NB4 (cell line): ENCODE measurements at regions not wholly inside any gene's neighbourhood (a gene's known extent, or its start where the extent isn't known, plus 50 kb on each side); places are given as distances from the start of the nearest gene placed in this dataset.
A peak's percentile ranks its signal among the peaks of the same experiment; 100 is the strongest.

Experiments
- DNase-seq: peaks from one replicate; pipeline ENCODE4 v3.0.0; 2010; ENCODE audit warnings: low read depth
- H3K4me3 ChIP-seq: one replicate; pipeline ENCODE4 v1.5.1; 2011; ENCODE audit warnings: mild to moderate bottlenecking, low read depth, low read length, moderate library complexity
- MYC ChIP-seq: IDR thresholded peaks from 2 replicates; pipeline ENCODE4 v1.6.1; 2011; ENCODE audit warnings: low read depth, low read length
- POLR2A ChIP-seq: IDR thresholded peaks from 2 replicates; pipeline ENCODE4 v1.6.1; 2011; ENCODE audit warnings: mild to moderate bottlenecking; ENCODE audit not compliant: insufficient read length; ENCODE audit errors: extremely low read depth
- TF ChIP-seq, protein P1 (sequence below): IDR thresholded peaks from 2 replicates; pipeline ENCODE4 v1.6.1; 2011; ENCODE audit warnings: low read depth, low read length
- TF ChIP-seq, protein P2 (sequence below): IDR thresholded peaks from one replicate; pipeline ENCODE4 v1.5.1; 2012; ENCODE audit warnings: low read depth, low read length

DNA sequence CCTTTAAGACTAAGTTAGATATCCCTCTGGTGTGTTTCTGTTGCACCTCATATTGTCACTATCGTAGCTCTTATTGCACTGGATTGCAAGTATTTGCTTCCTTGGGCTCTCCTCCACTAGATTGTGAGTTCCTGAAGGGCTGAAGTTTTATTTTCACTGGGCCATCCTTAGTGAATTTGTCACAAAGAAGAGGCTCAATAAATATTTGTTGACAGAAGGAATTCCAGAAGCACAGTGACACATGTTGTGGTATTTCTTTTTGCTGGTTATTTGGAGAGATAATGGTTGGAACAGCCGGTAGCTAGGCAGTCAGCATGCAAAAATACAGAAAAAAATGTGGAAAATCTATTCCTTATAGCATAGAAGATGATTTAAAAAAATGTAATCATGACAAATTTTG, 129.9 kb upstream of the ZRANB2 start:
- DNase-seq, result no peak
- H3K4me3 ChIP-seq, result no peak overlapping the region
- TF ChIP-seq, protein P1, sequence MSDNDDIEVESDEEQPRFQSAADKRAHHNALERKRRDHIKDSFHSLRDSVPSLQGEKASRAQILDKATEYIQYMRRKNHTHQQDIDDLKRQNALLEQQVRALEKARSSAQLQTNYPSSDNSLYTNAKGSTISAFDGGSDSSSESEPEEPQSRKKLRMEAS, result no peak
- TF ChIP-seq MYC (no peak), POLR2A (no peak)
- TF ChIP-seq, protein P2, sequence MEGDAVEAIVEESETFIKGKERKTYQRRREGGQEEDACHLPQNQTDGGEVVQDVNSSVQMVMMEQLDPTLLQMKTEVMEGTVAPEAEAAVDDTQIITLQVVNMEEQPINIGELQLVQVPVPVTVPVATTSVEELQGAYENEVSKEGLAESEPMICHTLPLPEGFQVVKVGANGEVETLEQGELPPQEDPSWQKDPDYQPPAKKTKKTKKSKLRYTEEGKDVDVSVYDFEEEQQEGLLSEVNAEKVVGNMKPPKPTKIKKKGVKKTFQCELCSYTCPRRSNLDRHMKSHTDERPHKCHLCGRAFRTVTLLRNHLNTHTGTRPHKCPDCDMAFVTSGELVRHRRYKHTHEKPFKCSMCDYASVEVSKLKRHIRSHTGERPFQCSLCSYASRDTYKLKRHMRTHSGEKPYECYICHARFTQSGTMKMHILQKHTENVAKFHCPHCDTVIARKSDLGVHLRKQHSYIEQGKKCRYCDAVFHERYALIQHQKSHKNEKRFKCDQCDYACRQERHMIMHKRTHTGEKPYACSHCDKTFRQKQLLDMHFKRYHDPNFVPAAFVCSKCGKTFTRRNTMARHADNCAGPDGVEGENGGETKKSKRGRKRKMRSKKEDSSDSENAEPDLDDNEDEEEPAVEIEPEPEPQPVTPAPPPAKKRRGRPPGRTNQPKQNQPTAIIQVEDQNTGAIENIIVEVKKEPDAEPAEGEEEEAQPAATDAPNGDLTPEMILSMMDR, result no peak

DNA sequence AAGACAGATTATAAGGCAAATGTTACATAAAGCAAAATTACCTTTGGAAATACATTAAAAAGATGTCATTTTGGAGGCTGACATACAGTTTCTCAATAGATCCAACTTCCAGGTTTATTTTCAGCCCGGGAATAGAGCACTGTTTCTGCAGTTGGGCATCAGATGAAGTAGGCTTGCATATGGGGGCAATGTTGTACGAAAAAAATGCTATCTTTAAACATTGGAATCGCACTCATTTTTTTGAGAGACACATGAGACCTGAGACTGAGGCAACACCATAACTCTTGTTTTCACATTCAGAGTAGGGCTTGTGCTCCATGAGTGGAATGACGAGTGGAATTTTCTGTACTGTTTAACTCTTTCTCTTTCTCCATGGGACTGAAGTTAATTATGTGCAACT, 122.4 kb upstream of the ZRANB2 start:
- no peak for DNase-seq

DNA sequence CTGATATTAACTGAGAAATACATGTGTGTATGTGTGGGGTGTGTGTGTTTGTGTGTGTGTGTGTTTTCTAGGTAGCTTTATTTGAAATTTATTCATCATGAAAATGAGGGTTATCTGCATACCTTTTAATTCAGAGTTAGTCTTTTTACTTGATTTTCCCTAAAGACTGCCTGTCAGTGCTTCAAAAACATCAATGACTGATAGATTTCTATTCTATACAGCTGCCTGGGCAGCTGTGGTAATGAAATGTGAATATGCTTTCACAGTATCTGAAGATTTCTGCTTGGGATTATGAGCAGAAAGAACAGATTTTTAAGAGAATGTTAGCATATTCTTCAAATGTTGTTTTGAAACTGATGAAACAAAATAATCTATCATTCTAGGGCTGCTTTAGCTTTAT, 119.7 kb upstream of the ZRANB2 start:
- TF ChIP-seq POLR2A (no peak), MYC (no peak)
- no peak for DNase-seq
- no peak overlapping the region for H3K4me3 ChIP-seq

More for the DNA sequence above, 122.4 kb upstream of the ZRANB2 start:
- TF ChIP-seq, protein P2, result no peak
- TF ChIP-seq MYC (no peak), POLR2A (no peak)
- TF ChIP-seq, protein P1, result no peak
- H3K4me3 ChIP-seq, result no peak overlapping the region

DNA sequence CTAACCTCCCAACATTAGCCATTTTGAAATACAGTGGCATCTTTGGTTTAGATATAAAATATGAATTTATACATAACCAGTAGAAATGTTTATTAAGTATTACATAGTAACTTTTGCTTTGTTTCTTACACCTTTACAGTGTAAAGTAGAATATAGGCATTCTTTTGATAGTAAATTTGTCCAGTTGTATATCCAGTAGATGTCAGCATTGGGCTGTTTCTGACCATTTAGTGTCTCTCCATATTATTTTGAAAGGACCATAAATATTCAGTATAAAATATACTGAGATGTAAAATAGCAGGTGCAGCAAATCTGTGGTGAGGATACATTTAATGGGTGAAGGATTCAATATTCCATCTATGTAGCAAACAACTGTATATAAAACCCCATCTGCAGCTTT, 115.8 kb upstream of the ZRANB2 start:
- peak; percentile 20 for DNase-seq
- no peak overlapping the region for H3K4me3 ChIP-seq

DNA sequence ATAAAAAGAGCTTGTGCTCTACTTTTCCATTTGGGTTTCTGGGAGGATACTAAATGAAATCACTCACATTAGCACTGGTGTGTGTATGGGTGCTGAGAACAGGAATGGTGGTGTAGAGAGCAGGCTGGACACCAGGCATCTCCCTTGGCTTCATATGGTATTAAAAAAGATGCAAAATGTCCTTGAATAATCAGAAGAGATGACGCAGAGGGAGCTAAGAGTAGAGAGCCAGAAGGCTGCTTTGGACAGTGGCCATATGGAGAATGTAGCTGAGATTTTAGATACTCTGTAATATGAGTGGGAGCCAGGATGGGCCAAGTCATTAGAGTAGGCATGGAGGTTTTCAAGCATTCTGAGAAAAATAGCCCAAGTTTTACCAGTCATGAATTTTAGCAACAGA, 112.3 kb upstream of the ZRANB2 start:
- no peak for DNase-seq
- TF ChIP-seq, protein P1, result no peak
- TF ChIP-seq, protein P2, result no peak
- TF ChIP-seq POLR2A, result no peak
- no peak for TF ChIP-seq MYC
- no peak overlapping the region for H3K4me3 ChIP-seq

More for the DNA sequence above, 115.8 kb upstream of the ZRANB2 start:
- TF ChIP-seq MYC (no peak), POLR2A (no peak)
- TF ChIP-seq, protein P1, result no peak
- TF ChIP-seq, protein P2, result no peak

DNA sequence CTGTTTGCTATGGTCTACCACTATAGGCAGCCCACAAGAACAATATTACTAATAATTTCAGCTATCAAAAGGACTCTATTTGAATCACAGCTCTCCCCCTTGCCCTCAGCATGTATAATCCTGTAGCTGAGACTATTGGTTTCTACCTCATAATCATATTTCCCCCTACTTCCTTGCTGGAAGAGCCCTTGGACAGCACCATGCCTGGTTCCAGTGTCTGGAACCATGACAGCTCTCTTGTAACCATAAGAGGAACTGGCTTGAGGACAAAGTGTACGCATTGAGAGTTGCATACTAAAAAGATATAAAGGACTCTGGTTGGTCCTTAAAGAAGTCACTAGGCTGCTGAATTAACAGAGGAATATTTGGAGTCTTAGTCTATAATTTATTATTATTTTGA, 110.7 kb upstream of the ZRANB2 start:
- TF ChIP-seq POLR2A (no peak), MYC (no peak)
- TF ChIP-seq, protein P1, result no peak
- TF ChIP-seq, protein P2, result no peak
- DNase-seq, result no peak
- H3K4me3 ChIP-seq, result no peak overlapping the region
